K562 (cell line): ENCODE measurements at regions not wholly inside any gene's neighbourhood (a gene's known extent, or its start where the extent isn't known, plus 50 kb on each side); places are given as distances from the start of the nearest gene placed in this dataset.

Experiments used
- BRCA1 ChIP-seq, 2 experiments: fragments of 450-650 bp in 1 of 2; sonication (generic) in 1 of 2; formaldehyde crosslinking in 1 of 2; IDR thresholded peaks; 2 replicates each; pipeline versions ENCODE4 v1.5.0 to v1.6.1; 2017 to 2020; ENCODE audit warnings: mild to moderate bottlenecking in 1 of 2, missing genetic modification reagents in 1 of 2
- E2F6 ChIP-seq, 2 experiments: IDR thresholded peaks; 2 replicates each; pipeline ENCODE4 v1.6.1; 2011; ENCODE audit warnings: borderline replicate concordance in 1 of 2, control low read depth in 1 of 2, low read depth in 1 of 2, low read length in 1 of 2, mild to moderate bottlenecking in 1 of 2, mixed read lengths in 1 of 2, moderate library complexity in 1 of 2; ENCODE audit not compliant: insufficient read depth in 1 of 2, insufficient read length in 1 of 2, poor library complexity in 1 of 2, severe bottlenecking in 1 of 2; ENCODE audit errors: extremely low read depth in 1 of 2
- EZH2 ChIP-seq: IDR thresholded peaks from 2 replicates; pipeline ENCODE4 v1.6.1; 2012; ENCODE audit warnings: low read depth, mild to moderate bottlenecking, inconsistent platforms, low read length, borderline replicate concordance
- PRPF4 ChIP-seq: fragments of 200-400 bp; formaldehyde crosslinking; IDR thresholded peaks from one replicate; pipeline ENCODE4 v1.6.1; 2017; ENCODE audit warnings: low read length, low read depth, mild to moderate bottlenecking; ENCODE audit not compliant: insufficient read depth, poor library complexity, severe bottlenecking
- PURB ChIP-seq: sonication (generic); formaldehyde crosslinking; IDR thresholded peaks from 2 replicates; pipeline ENCODE4 v1.9.0; 2021; ENCODE audit warnings: low read depth, mild to moderate bottlenecking, missing genetic modification reagents
- RAD21 ChIP-seq, 2 experiments: fragments of 250-450 bp in 1 of 2; fragments of 450-650 bp in 1 of 2; sonication (Bioruptor Pico) in 1 of 2; formaldehyde crosslinking in 1 of 2; IDR thresholded peaks in 1 of 2; conservative IDR thresholded peaks in 1 of 2; 2 replicates each; pipeline versions ENCODE4 v1.4.0 to v1.8.0; 2020 to 2022; ENCODE audit warnings: mild to moderate bottlenecking in 2 of 2, moderate library complexity in 1 of 2
- SIX5 ChIP-seq, 2 experiments: IDR thresholded peaks; 2 replicates each; pipeline ENCODE4 v1.6.1; 2011; ENCODE audit warnings: low read length in 2 of 2, borderline replicate concordance in 1 of 2, low read depth in 1 of 2, mild to moderate bottlenecking in 1 of 2, moderate library complexity in 1 of 2; ENCODE audit not compliant: insufficient read depth in 1 of 2
- TF ChIP-seq, protein P1 (sequence below): sonication (generic); formaldehyde crosslinking; IDR thresholded peaks from 2 replicates; pipeline ENCODE4 v1.9.0; 2022; ENCODE audit warnings: mild to moderate bottlenecking, missing genetic modification reagents
- TF ChIP-seq, protein P2 (sequence below): IDR thresholded peaks from 2 replicates; pipeline ENCODE4 v1.6.1; 2011; ENCODE audit warnings: borderline replicate concordance, low read depth, mild to moderate bottlenecking, moderate library complexity, low read length; ENCODE audit not compliant: insufficient read depth, poor library complexity, severe bottlenecking

DNA sequence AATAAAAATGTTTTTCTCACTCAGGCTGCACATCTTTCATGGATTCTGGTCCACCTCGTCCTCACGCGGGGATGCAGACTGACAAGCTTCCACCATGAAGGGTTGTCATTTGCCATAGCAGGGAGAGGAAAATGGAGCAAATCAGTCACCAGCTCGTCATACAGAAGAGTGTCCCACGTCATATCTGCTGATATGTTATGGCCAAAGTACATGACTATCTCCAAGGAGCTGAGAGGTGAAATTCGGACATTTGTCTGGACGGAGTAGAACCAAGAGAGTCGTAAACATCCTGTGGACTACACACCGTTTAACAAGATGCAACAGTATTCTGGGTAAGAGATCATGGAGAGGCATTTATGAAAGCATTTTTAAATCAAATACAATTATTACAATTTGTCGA lies 75.3 kb upstream of the MYOCD start (continued):
- TF ChIP-seq RAD21 (CRISPR knock-in tag; conservative IDR thresholded peaks at IDR 0.05 in 1 of 2, IDR thresholded peaks at IDR 0.05 in 1 of 2) (no peak), EZH2 (no peak), E2F6 (IDR thresholded peaks at IDR 0.05; ENCODE audit: borderline replicate concordance in 1 of 2, extremely low read depth in 1 of 2, insufficient read depth in 1 of 2, insufficient read length in 1 of 2, low read depth in 1 of 2, low read length in 1 of 2, poor library complexity in 1 of 2, severe bottlenecking in 1 of 2) (no peak), PURB (CRISPR knock-in tag) (no peak), BRCA1 (IDR thresholded peaks at IDR 0.05) (no peak), BRCA1 (CRISPR knock-in tag; IDR thresholded peaks at IDR 0.05) (no peak), SIX5 (IDR thresholded peaks at IDR 0.05; ENCODE audit: borderline replicate concordance in 1 of 2, insufficient read depth in 1 of 2, low read depth in 1 of 2, low read length in 2 of 2) (no peak), PRPF4 (no peak)
- TF ChIP-seq, protein P1, sequence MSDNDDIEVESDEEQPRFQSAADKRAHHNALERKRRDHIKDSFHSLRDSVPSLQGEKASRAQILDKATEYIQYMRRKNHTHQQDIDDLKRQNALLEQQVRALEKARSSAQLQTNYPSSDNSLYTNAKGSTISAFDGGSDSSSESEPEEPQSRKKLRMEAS, result no peak
- TF ChIP-seq, protein P2, sequence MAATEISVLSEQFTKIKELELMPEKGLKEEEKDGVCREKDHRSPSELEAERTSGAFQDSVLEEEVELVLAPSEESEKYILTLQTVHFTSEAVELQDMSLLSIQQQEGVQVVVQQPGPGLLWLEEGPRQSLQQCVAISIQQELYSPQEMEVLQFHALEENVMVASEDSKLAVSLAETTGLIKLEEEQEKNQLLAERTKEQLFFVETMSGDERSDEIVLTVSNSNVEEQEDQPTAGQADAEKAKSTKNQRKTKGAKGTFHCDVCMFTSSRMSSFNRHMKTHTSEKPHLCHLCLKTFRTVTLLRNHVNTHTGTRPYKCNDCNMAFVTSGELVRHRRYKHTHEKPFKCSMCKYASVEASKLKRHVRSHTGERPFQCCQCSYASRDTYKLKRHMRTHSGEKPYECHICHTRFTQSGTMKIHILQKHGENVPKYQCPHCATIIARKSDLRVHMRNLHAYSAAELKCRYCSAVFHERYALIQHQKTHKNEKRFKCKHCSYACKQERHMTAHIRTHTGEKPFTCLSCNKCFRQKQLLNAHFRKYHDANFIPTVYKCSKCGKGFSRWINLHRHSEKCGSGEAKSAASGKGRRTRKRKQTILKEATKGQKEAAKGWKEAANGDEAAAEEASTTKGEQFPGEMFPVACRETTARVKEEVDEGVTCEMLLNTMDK, result no peak
- TF ChIP-seq, all 486 proteins: peak for 0
